OCI-LY7 (cell line): ENCODE measurements at regions not wholly inside any gene's neighbourhood (a gene's known extent, or its start where the extent isn't known, plus 50 kb on each side); places are given as distances from the start of the nearest gene placed in this dataset.

Source experiments
- CTCF ChIP-seq: fragments of 200-600 bp; sonication (generic); conservative IDR thresholded peaks from 2 replicates; pipeline ENCODE4 v1.5.1; 2014; ENCODE audit warnings: mild to moderate bottlenecking, antibody characterized with exemption, low read length, moderate library complexity, mixed read lengths
- EZH2phosphoT487 ChIP-seq: fragments of 200-600 bp; sonication (generic); IDR thresholded peaks from 2 replicates; pipeline ENCODE4 v1.6.1; 2018; ENCODE audit warnings: low read depth, borderline replicate concordance, mild to moderate bottlenecking, mixed run types, antibody characterized with exemption, low read length, moderate library complexity, mixed read lengths

GRCh38 chr10:91006752-91007346 is 86.0 kb upstream of the ANKRD1 start:
- TF ChIP-seq CTCF (no peak), EZH2phosphoT487 (no peak)
